Testis (tissue), 2 donors: ENCODE measurements at regions not wholly inside any gene's neighbourhood (a gene's known extent, or its start where the extent isn't known, plus 50 kb on each side); places are given as distances from the start of the nearest gene placed in this dataset.

Source experiments
- POLR2A ChIP-seq: fragments of 450-650 bp; IDR thresholded peaks from one replicate; pipeline ENCODE4 v1.6.1; 2017; ENCODE audit warnings: antibody characterized with exemption, mild to moderate bottlenecking, moderate library complexity
- TF ChIP-seq, protein P1 (sequence below), 3 experiments: fragments of 450-650 bp in 2 of 3; fragments of 200-600 bp in 1 of 3; sonication (generic) in 1 of 3; IDR thresholded peaks; one replicate each; pipeline ENCODE4 v1.5.1; 2016 to 2019; ENCODE audit warnings: antibody characterized with exemption in 3 of 3, mild to moderate bottlenecking in 2 of 3, moderate library complexity in 1 of 3

- TF ChIP-seq, protein P1, sequence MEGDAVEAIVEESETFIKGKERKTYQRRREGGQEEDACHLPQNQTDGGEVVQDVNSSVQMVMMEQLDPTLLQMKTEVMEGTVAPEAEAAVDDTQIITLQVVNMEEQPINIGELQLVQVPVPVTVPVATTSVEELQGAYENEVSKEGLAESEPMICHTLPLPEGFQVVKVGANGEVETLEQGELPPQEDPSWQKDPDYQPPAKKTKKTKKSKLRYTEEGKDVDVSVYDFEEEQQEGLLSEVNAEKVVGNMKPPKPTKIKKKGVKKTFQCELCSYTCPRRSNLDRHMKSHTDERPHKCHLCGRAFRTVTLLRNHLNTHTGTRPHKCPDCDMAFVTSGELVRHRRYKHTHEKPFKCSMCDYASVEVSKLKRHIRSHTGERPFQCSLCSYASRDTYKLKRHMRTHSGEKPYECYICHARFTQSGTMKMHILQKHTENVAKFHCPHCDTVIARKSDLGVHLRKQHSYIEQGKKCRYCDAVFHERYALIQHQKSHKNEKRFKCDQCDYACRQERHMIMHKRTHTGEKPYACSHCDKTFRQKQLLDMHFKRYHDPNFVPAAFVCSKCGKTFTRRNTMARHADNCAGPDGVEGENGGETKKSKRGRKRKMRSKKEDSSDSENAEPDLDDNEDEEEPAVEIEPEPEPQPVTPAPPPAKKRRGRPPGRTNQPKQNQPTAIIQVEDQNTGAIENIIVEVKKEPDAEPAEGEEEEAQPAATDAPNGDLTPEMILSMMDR (IDR thresholded peaks at IDR 0.05) = no peak
- no peak for TF ChIP-seq POLR2A
Observed at GRCh38 chr12:75883241-75883640, 148.3 kb downstream of the PHLDA1 start.
